Ovary (tissue), 7 donors: ENCODE measurements at regions not wholly inside any gene's neighbourhood (a gene's known extent, or its start where the extent isn't known, plus 50 kb on each side); places are given as distances from the start of the nearest gene placed in this dataset.
"Not testable (repeated sequence)": the region's sequence is repeated elsewhere in the genome, so short reads cannot be mapped to it uniquely, and the experiment has no call there.

Experiments used
- DNase-seq, 5 donors: peaks; one replicate each; pipeline ENCODE4 v3.0.0-alpha.2; 2019 to 2020
- H3K27ac ChIP-seq, 2 donors: fragments of 200-600 bp; one replicate each; pipeline versions ENCODE4 v1.5.1 to v1.8.0; 2019 to 2022
- H3K27me3 ChIP-seq: fragments of 200-600 bp; one replicate; pipeline ENCODE4 v1.8.0; 2022
- H3K36me3 ChIP-seq: fragments of 200-600 bp; sonication (generic); one replicate; pipeline ENCODE4 v1.5.1; 2019
- H3K4me1 ChIP-seq: one replicate; pipeline ENCODE4 v1.8.1; 2013; ENCODE audit warnings: mild to moderate bottlenecking, moderate library complexity; ENCODE audit not compliant: insufficient read depth
- H3K4me3 ChIP-seq: fragments of 200-600 bp; sonication (generic); one replicate; pipeline ENCODE4 v1.5.1; 2017
- H3K9me3 ChIP-seq, 2 donors: fragments of 200-600 bp in 1 of 2; sonication (generic) in 1 of 2; one replicate each; pipeline versions ENCODE4 v1.5.1 to v1.8.1; 2013 to 2019; ENCODE audit warnings: mild to moderate bottlenecking in 1 of 2, moderate library complexity in 1 of 2
- EP300 ChIP-seq: sonication (generic); formaldehyde crosslinking; IDR thresholded peaks from one replicate; pipeline ENCODE4 v1.6.1; 2017; ENCODE audit warnings: antibody characterized with exemption
- POLR2A ChIP-seq: fragments of 450-650 bp; IDR thresholded peaks from one replicate; pipeline ENCODE4 v1.6.1; 2017; ENCODE audit warnings: antibody characterized with exemption, mild to moderate bottlenecking, moderate library complexity
- WGBS, 3 donors: extraction: QIAGEN DNeasy Blood & Tissue Kit in 1 of 3; methylation state at CpG; one replicate each; pipeline versions ENCODE4 v1.1.5 to v1.1.7; 2013 to 2017; 5-methylcytosine and 5-hydroxymethylcytosine counted together
- intact Hi-C, 4 donors: fragments of 100-400 bp; cut with DNase I; formaldehyde crosslinking; loops; one replicate each; pipeline versions ENCODE4 v1.11.0 to v1.15.1; 2022 to 2023
- TF ChIP-seq, protein P1 (sequence below), 3 donors: fragments of 450-650 bp in 2 of 3; fragments of 200-600 bp in 1 of 3; IDR thresholded peaks; one replicate each; pipeline versions ENCODE4 v1.5.1 to v1.8.0; 2016 to 2022; ENCODE audit warnings: antibody characterized with exemption in 3 of 3, mild to moderate bottlenecking in 1 of 3
- donor health status: DM: no; HTN: no; CAD: no; lungs with moderate emphysema.
- donor health status: DM: no; HTN: no; CAD: no.
- donor health status: Bipolar disorder and iron deficiency.
- donor health status: DM: no; HTN: no; CAD: no.
- donor health status: DM: yes; HTN: yes; CAD: no.

DNA sequence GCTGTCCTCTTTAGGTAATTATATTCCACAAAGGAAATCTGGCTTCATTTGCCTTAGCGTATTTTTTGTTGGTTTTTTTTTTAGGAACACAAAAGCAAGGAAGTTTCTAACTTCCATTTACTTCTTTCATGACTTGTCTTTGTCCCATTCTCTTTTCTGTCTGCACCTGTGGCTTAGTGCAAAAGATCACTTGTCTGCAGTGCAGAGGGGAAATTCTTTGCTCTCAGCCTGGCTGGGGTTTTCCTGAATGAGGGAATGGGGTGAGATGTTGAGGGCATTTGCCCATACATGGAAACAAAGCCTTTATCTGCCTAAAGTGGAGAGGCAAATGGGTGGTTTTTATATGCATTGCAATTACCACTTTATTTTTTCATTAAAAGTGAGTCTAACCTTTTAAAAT is 361.1 kb upstream of the IGFBP3 start:
- intact Hi-C loops, result no loop called here
- H3K27ac ChIP-seq, result no peak overlapping the region

DNA sequence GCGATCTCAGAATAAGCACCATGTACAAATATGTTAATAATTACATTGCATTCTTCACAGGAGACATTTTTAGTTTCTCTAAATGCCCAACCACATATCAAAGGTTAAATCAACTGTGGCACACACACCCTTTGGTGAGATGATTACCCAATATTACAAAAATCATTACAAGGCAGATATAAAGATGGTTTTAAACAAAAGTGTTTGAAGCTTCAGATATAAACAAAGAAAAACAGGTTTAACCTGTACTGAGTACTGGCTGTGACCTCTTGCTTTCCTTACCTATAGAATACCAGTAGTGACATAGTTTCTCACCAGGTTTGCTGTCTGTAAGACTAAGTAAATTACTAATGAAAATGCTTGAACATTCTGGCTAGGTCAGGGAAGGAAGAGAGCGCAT is 360.0 kb upstream of the IGFBP3 start:
- H3K9me3 ChIP-seq, result no peaks in the 10 kb centered on the region
- H3K27me3 ChIP-seq, result no peaks in the 10 kb centered on the region
- H3K36me3 ChIP-seq, result no peaks in the 10 kb centered on the region
- H3K4me1 ChIP-seq, result no peaks in the 10 kb centered on the region
- WGBS, 3 donors, result 71 to 74% (median 73%) methylated on average over 2 of the region's 2 CpGs
- no peak for DNase-seq
- H3K27ac ChIP-seq, result no peak overlapping the region
- intact Hi-C loops, result no loop called here
- no peak for TF ChIP-seq EP300
- H3K4me3 ChIP-seq, result no peak overlapping the region

More for the DNA sequence above, 361.1 kb upstream of the IGFBP3 start:
- DNase-seq, result no peak
- no peaks in the 10 kb centered on the region for H3K4me1 ChIP-seq
- no peaks in the 10 kb centered on the region for H3K27me3 ChIP-seq
- TF ChIP-seq, protein P1, sequence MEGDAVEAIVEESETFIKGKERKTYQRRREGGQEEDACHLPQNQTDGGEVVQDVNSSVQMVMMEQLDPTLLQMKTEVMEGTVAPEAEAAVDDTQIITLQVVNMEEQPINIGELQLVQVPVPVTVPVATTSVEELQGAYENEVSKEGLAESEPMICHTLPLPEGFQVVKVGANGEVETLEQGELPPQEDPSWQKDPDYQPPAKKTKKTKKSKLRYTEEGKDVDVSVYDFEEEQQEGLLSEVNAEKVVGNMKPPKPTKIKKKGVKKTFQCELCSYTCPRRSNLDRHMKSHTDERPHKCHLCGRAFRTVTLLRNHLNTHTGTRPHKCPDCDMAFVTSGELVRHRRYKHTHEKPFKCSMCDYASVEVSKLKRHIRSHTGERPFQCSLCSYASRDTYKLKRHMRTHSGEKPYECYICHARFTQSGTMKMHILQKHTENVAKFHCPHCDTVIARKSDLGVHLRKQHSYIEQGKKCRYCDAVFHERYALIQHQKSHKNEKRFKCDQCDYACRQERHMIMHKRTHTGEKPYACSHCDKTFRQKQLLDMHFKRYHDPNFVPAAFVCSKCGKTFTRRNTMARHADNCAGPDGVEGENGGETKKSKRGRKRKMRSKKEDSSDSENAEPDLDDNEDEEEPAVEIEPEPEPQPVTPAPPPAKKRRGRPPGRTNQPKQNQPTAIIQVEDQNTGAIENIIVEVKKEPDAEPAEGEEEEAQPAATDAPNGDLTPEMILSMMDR (IDR thresholded peaks at IDR 0.05), result no peak
- TF ChIP-seq EP300, result no peak
- TF ChIP-seq POLR2A, result no peak
- 81 to 88% (median 86%) methylated on average over 1 of the region's 1 CpG for WGBS, 3 donors
- no peaks in the 10 kb centered on the region for H3K9me3 ChIP-seq
- no peak overlapping the region for H3K4me3 ChIP-seq
- H3K36me3 ChIP-seq, result no peaks in the 10 kb centered on the region

DNA sequence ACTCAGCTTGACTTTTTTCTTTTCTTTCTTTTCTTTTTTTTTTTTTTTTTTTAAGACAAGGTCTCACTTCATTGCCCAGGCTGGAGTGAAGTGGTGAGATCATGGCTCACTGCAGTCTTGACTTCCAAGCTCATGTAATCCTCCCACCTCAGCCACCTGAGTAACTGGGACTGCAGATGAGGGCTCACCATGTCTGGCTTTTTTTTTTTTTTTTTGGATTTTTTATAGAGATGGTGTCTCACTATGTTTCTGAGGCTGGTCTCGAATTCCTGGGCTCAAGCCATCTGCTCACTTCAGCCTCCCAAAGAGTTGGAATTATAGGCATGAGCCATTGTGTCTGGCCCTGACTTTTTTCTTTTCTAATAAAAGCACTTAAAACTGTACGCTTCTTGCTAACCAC is 358.2 kb upstream of the IGFBP3 start:
- Histone ChIP-seq H3K27ac (no peak overlapping the region), H3K27me3 (no peaks in the 10 kb centered on the region), H3K36me3 (no peaks in the 10 kb centered on the region), H3K4me1 (no peaks in the 10 kb centered on the region), H3K4me3 (no peak overlapping the region), H3K9me3 (no peaks in the 10 kb centered on the region)
- WGBS, 3 donors, result 71 to 94% (median 93%) methylated on average over 2 of the region's 2 CpGs
- TF ChIP-seq, protein P1 (IDR thresholded peaks at IDR 0.05), result no peak
- no peak for TF ChIP-seq POLR2A
- TF ChIP-seq EP300, result no peak
- intact Hi-C loops, result no loop called here
- DNase-seq, result no peak

DNA sequence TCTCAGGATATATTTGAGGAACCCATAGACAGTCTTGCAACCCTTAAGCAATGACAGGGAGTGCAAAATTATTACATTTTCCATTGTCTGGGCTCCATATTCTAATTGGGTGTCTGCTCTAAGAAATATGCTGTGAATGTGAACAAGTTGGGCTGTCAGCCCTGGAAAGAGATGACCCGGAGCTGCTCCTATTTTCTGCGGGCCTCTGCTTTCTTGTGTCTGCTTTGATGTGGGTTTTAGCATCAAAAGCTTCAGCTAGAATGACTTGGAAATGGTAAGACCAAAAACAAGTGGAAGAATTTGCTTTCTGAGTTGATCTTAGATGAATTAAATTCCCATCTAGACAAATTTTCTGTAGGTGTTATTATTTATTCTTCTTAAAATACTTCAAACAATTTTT is 343.6 kb upstream of the IGFBP3 start:
- Histone ChIP-seq H3K27me3 (no peaks in the 10 kb centered on the region), H3K4me3 (no peak overlapping the region), H3K9me3 (peaks cover 0 to 3% of the 10 kb centered on the region in 2 donors), H3K27ac (no peak overlapping the region), H3K4me1 (no peaks in the 10 kb centered on the region), H3K36me3 (no peaks in the 10 kb centered on the region)
- no peak for TF ChIP-seq EP300
- TF ChIP-seq POLR2A, result no peak
- TF ChIP-seq, protein P1 (IDR thresholded peaks at IDR 0.05), result no peak
- intact Hi-C loops, result no loop called here
- 43 to 69% (median 59%) methylated on average over 2 of the region's 2 CpGs for WGBS, 3 donors
- DNase-seq, result no peak

DNA sequence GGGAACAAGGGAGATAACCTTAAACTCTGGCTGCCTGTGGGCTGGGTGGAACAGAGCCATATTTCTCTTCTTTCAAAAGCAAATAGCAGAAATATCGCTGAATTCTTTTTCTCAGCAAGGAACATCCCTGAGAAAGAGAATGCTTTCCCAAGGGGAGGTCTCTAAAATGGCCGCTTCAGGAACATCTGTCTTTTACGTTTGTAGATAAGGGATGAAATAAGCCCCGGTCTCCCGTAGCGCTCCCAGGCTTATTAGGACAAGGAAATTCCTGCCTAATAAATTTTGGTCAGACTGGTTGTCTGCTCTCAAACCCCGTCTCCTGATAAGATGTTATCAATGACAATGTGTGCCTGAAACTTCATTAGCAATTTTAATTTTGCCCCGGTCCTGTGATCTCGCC is 340.6 kb upstream of the IGFBP3 start:
- H3K27ac ChIP-seq, intact Hi-C loops, H3K9me3 ChIP-seq, H3K36me3 ChIP-seq, H3K27me3 ChIP-seq, H3K4me3 ChIP-seq, H3K4me1 ChIP-seq, DNase-seq: not testable (repeated sequence)
- 78 to 84% (median 83%) methylated on average over 9 of the region's 9 CpGs for WGBS, 3 donors

DNA sequence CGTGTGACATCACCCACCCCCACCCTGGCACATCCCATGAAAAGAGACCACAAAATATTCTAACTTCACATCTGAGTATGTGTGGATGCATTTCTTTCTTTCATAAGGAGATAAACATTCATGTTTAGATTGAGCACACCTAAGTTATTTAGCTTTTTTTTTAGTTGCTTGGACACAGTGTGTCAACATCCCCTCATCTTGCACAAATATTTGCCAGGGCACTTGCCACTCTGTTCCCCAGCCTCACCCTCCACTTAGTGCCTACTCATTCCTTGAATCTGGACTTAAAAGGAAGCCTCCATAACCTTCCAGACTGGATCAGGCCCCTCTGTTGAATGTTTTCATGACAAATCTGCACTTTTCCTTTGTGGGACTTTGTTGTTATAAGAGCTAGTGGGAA is 338.9 kb upstream of the IGFBP3 start:
- no peak overlapping the region for H3K4me3 ChIP-seq
- H3K27ac ChIP-seq, result no peak overlapping the region
- TF ChIP-seq POLR2A, result no peak
- TF ChIP-seq EP300, result no peak
- TF ChIP-seq, protein P1 (IDR thresholded peaks at IDR 0.05), result no peak
- DNase-seq, result no peak
- no peaks in the 10 kb centered on the region for H3K27me3 ChIP-seq
- no peaks in the 10 kb centered on the region for H3K36me3 ChIP-seq
- peaks cover 0 to 3% of the 10 kb centered on the region in 2 donors for H3K9me3 ChIP-seq
- WGBS, 3 donors, result 44 to 64% (median 49%) methylated on average over 1 of the region's 1 CpG
- H3K4me1 ChIP-seq, result no peaks in the 10 kb centered on the region
- intact Hi-C loops, result no loop called here
